Mesothelial cell of epicardium (in vitro differentiated cells): ENCODE measurements at regions not wholly inside any gene's neighbourhood (a gene's known extent, or its start where the extent isn't known, plus 50 kb on each side); places are given as distances from the start of the nearest gene placed in this dataset.

Experiments used
- DNase-seq, 2 experiments: peaks; one replicate each; pipeline ENCODE4 v3.0.0; 2021; ENCODE audit warnings: low spot score in 2 of 2; ENCODE audit not compliant: unreplicated experiment in 2 of 2
- H3K27ac Mint-ChIP-seq: 2 replicates; pipeline ENCODE4 v1.8.0; 2021; ENCODE audit warnings: mixed read lengths
- H3K27me3 Mint-ChIP-seq: 2 replicates; pipeline ENCODE4 v1.8.0; 2021; ENCODE audit warnings: low read depth, mixed read lengths
- H3K36me3 Mint-ChIP-seq: 2 replicates; pipeline ENCODE4 v1.8.0; 2021; ENCODE audit warnings: mixed read lengths
- H3K4me1 Mint-ChIP-seq: 2 replicates; pipeline ENCODE4 v1.8.0; 2021; ENCODE audit warnings: mixed read lengths
- H3K4me3 Mint-ChIP-seq: 2 replicates; pipeline ENCODE4 v1.8.0; 2021; ENCODE audit warnings: mild to moderate bottlenecking, moderate library complexity, mixed read lengths
- H3K9me3 Mint-ChIP-seq: 2 replicates; pipeline ENCODE4 v1.8.0; 2021; ENCODE audit warnings: mixed read lengths
- CTCF ChIP-seq: fragments of 200-600 bp; sonication (generic); IDR thresholded peaks from one replicate; pipeline ENCODE4 v1.5.0; 2021; ENCODE audit warnings: antibody characterized with exemption; ENCODE audit not compliant: unreplicated experiment

- no peak overlapping the region for H3K4me3 Mint-ChIP-seq
- H3K27me3 Mint-ChIP-seq: no peaks in the 10 kb centered on the region
- H3K9me3 Mint-ChIP-seq: no peaks in the 10 kb centered on the region
- no peak for TF ChIP-seq CTCF
- H3K4me1 Mint-ChIP-seq: peaks cover 82% of the 10 kb centered on the region
- H3K27ac Mint-ChIP-seq: peak overlapping the region; percentile 51
- no peak for DNase-seq
- H3K36me3 Mint-ChIP-seq: no peaks in the 10 kb centered on the region
Measured at GRCh38 chr11:122339436-122340060, 223.5 kb upstream of the BLID start.

GRCh38 chr11:122337704-122338103 lies 221.7 kb upstream of the BLID start:
- DNase-seq: no peak
- peak overlapping the region; percentile 54 for H3K27ac Mint-ChIP-seq
- no peak overlapping the region for H3K4me3 Mint-ChIP-seq
- H3K9me3 Mint-ChIP-seq: no peaks in the 10 kb centered on the region
- H3K36me3 Mint-ChIP-seq: no peaks in the 10 kb centered on the region
- TF ChIP-seq CTCF: no peak
- no peaks in the 10 kb centered on the region for H3K27me3 Mint-ChIP-seq
- peaks cover 75% of the 10 kb centered on the region for H3K4me1 Mint-ChIP-seq

GRCh38 chr11:122337241-122337640 lies 221.2 kb upstream of the BLID start:
- no peaks in the 10 kb centered on the region for H3K36me3 Mint-ChIP-seq
- no peak overlapping the region for H3K27ac Mint-ChIP-seq
- TF ChIP-seq CTCF: no peak
- no peak for DNase-seq
- no peak overlapping the region for H3K4me3 Mint-ChIP-seq
- H3K4me1 Mint-ChIP-seq: peaks cover 70% of the 10 kb centered on the region
- no peaks in the 10 kb centered on the region for H3K27me3 Mint-ChIP-seq
- H3K9me3 Mint-ChIP-seq: no peaks in the 10 kb centered on the region

- Mint-ChIP-seq H3K4me3 (no peak overlapping the region), H3K9me3 (no peaks in the 10 kb centered on the region), H3K27me3 (no peaks in the 10 kb centered on the region), H3K27ac (no peak overlapping the region), H3K36me3 (no peaks in the 10 kb centered on the region), H3K4me1 (peaks cover 66% of the 10 kb centered on the region)
- DNase-seq: no peak
- TF ChIP-seq CTCF: no peak
Measured at GRCh38 chr11:122336706-122337105, 220.7 kb upstream of the BLID start.

GRCh38 chr11:122334546-122335339 lies 218.7 kb upstream of the BLID start:
- TF ChIP-seq CTCF: no peak
- no peaks in the 10 kb centered on the region for H3K36me3 Mint-ChIP-seq
- no peaks in the 10 kb centered on the region for H3K27me3 Mint-ChIP-seq
- H3K4me3 Mint-ChIP-seq: no peak overlapping the region
- no peaks in the 10 kb centered on the region for H3K9me3 Mint-ChIP-seq
- DNase-seq: no peak
- peak overlapping the region; percentile 80 for H3K27ac Mint-ChIP-seq
- H3K4me1 Mint-ChIP-seq: peaks cover 49% of the 10 kb centered on the region
